CD4-positive, alpha-beta T cell treated with Interleukin-4 for 4 hours (primary cell): ENCODE measurements at regions not wholly inside any gene's neighbourhood (a gene's known extent, or its start where the extent isn't known, plus 50 kb on each side); places are given as distances from the start of the nearest gene placed in this dataset.
A peak's percentile ranks its signal among the peaks of the same experiment; 100 is the strongest.
"Not testable (repeated sequence)": the region's sequence is repeated elsewhere in the genome, so short reads cannot be mapped to it uniquely, and the experiment has no call there.

Experiments used
- DNase-seq: peaks from one replicate; pipeline ENCODE4 v3.0.0-alpha.2; 2020

- not testable (repeated sequence) for DNase-seq
Observed at GRCh38 chr1:143839182-143839581, 132.6 kb downstream of the FAM72C start.

GRCh38 chr1:143838598-143838929 lies 133.2 kb downstream of the FAM72C start:
- DNase-seq = not testable (repeated sequence)

GRCh38 chr1:143837924-143838597 lies 133.7 kb downstream of the FAM72C start:
- DNase-seq = not testable (repeated sequence)

GRCh38 chr1:143833376-143833775 lies 138.4 kb downstream of the FAM72C start:
- not testable (repeated sequence) for DNase-seq

- not testable (repeated sequence) for DNase-seq
Observed at GRCh38 chr1:143832379-143832716, 139.4 kb downstream of the FAM72C start.

- DNase-seq = not testable (repeated sequence)
Observed at GRCh38 chr1:143831479-143832378, 140.1 kb downstream of the FAM72C start.

- not testable (repeated sequence) for DNase-seq
Observed at GRCh38 chr1:143826162-143826561, 145.6 kb downstream of the FAM72C start.

GRCh38 chr1:143824266-143824665 lies 147.5 kb downstream of the FAM72C start:
- DNase-seq = not testable (repeated sequence)

- not testable (repeated sequence) for DNase-seq
Observed at GRCh38 chr1:143820058-143820457, 151.7 kb downstream of the FAM72C start.

GRCh38 chr1:143816369-143816768 lies 155.4 kb downstream of the FAM72C start:
- not testable (repeated sequence) for DNase-seq

- not testable (repeated sequence) for DNase-seq
Observed at GRCh38 chr1:143805374-143805773, 166.4 kb downstream of the FAM72C start.

GRCh38 chr1:143804707-143805356 lies 167.0 kb downstream of the FAM72C start:
- not testable (repeated sequence) for DNase-seq

- peak; percentile 4 for DNase-seq
Observed at GRCh38 chr1:143803927-143804411, 167.8 kb downstream of the FAM72C start.

GRCh38 chr1:143803095-143803494 lies 168.7 kb downstream of the FAM72C start:
- not testable (repeated sequence) for DNase-seq

GRCh38 chr1:143799568-143800187 lies 172.1 kb downstream of the FAM72C start:
- DNase-seq = not testable (repeated sequence)

GRCh38 chr1:143796369-143796768 lies 175.4 kb downstream of the FAM72C start:
- DNase-seq = not testable (repeated sequence)

- not testable (repeated sequence) for DNase-seq
Observed at GRCh38 chr1:143792047-143792937, 179.5 kb downstream of the FAM72C start.

- not testable (repeated sequence) for DNase-seq
Observed at GRCh38 chr1:143786381-143786780, 185.4 kb downstream of the FAM72C start.

GRCh38 chr1:143785883-143786282 lies 185.9 kb downstream of the FAM72C start:
- DNase-seq = not testable (repeated sequence)

- DNase-seq = not testable (repeated sequence)
Observed at GRCh38 chr1:143784239-143784882, 187.4 kb downstream of the FAM72C start.

- not testable (repeated sequence) for DNase-seq
Observed at GRCh38 chr1:143778178-143778577, 193.6 kb downstream of the FAM72C start.
